HG03025 (cell line): ENCODE measurements at regions not wholly inside any gene's neighbourhood (a gene's known extent, or its start where the extent isn't known, plus 50 kb on each side); places are given as distances from the start of the nearest gene placed in this dataset.
"Not testable (repeated sequence)": the region's sequence is repeated elsewhere in the genome, so short reads cannot be mapped to it uniquely, and the experiment has no call there.

Experiments used
- ATAC-seq: cut with Tn5 transposase; IDR thresholded peaks from one replicate; pipeline ENCODE4 v1.9.1; 2021; ENCODE audit warnings: mild to moderate bottlenecking, moderate library complexity; ENCODE audit not compliant: unreplicated experiment, low FRiP score

- no peak for ATAC-seq
Observed at GRCh38 chr3:80395023-80395422, 627.2 kb upstream of the ROBO1 start.

GRCh38 chr3:80391573-80391972 is 623.8 kb upstream of the ROBO1 start:
- ATAC-seq, result no peak

GRCh38 chr3:80384811-80385210 is 617.0 kb upstream of the ROBO1 start:
- no peak for ATAC-seq

- no peak for ATAC-seq
Observed at GRCh38 chr3:80374423-80374822, 606.6 kb upstream of the ROBO1 start.

GRCh38 chr3:80368616-80369015 is 600.8 kb upstream of the ROBO1 start:
- no peak for ATAC-seq

- ATAC-seq, result no peak
Observed at GRCh38 chr3:80366808-80367548, 599.2 kb upstream of the ROBO1 start.

- ATAC-seq, result no peak
Observed at GRCh38 chr3:80357761-80358160, 590.0 kb upstream of the ROBO1 start.

- ATAC-seq, result no peak
Observed at GRCh38 chr3:80355144-80355543, 587.3 kb upstream of the ROBO1 start.

- ATAC-seq, result no peak
Observed at GRCh38 chr3:80351201-80351600, 583.4 kb upstream of the ROBO1 start.

GRCh38 chr3:80350771-80351170 is 583.0 kb upstream of the ROBO1 start:
- no peak for ATAC-seq

GRCh38 chr3:80338366-80338765 is 570.6 kb upstream of the ROBO1 start:
- no peak for ATAC-seq

- ATAC-seq, result no peak
Observed at GRCh38 chr3:80334534-80334933, 566.7 kb upstream of the ROBO1 start.

GRCh38 chr3:80331494-80332170 is 563.8 kb upstream of the ROBO1 start:
- no peak for ATAC-seq

- not testable (repeated sequence) for ATAC-seq
Observed at GRCh38 chr3:80314541-80314940, 546.7 kb upstream of the ROBO1 start.

GRCh38 chr3:80308637-80309036 is 540.8 kb upstream of the ROBO1 start:
- ATAC-seq, result no peak

GRCh38 chr3:80307844-80308243 is 540.0 kb upstream of the ROBO1 start:
- ATAC-seq, result no peak

GRCh38 chr3:80297720-80298119 is 529.9 kb upstream of the ROBO1 start:
- no peak for ATAC-seq

- no peak for ATAC-seq
Observed at GRCh38 chr3:80285388-80285787, 517.6 kb upstream of the ROBO1 start.

- ATAC-seq, result no peak
Observed at GRCh38 chr3:80283783-80284182, 516.0 kb upstream of the ROBO1 start.

- ATAC-seq, result no peak
Observed at GRCh38 chr3:80278056-80278455, 510.3 kb upstream of the ROBO1 start.

- ATAC-seq, result no peak
Observed at GRCh38 chr3:80275120-80275519, 507.3 kb upstream of the ROBO1 start.

- no peak for ATAC-seq
Observed at GRCh38 chr3:80263260-80263659, 495.5 kb upstream of the ROBO1 start.
